Thyroid gland (tissue), 4 donors: ENCODE measurements at regions not wholly inside any gene's neighbourhood (a gene's known extent, or its start where the extent isn't known, plus 50 kb on each side); places are given as distances from the start of the nearest gene placed in this dataset. TPM values are rescaled to one million over a fixed set of nuclear protein-coding genes. Genes with fewer than 3 reads are reported as not detected.
"Not testable (repeated sequence)": the region's sequence is repeated elsewhere in the genome, so short reads cannot be mapped to it uniquely, and the experiment has no call there.

Experiments used
- DNase-seq, 2 donors: peaks; one replicate each; pipeline ENCODE4 v3.0.0-alpha.2; 2019
- H3K27ac ChIP-seq, 3 donors: fragments of 200-600 bp; sonication (generic); 1 replicate in 2 of 3; 2 replicates in 1 of 3; pipeline ENCODE4 v1.5.1; 2016 to 2019; ENCODE audit warnings: mild to moderate bottlenecking in 1 of 3, moderate library complexity in 1 of 3
- H3K27me3 ChIP-seq: fragments of 200-600 bp; sonication (generic); one replicate; pipeline ENCODE4 v1.5.1; 2019
- H3K36me3 ChIP-seq, 2 donors: fragments of 200-600 bp; sonication (generic); one replicate each; pipeline ENCODE4 v1.5.1; 2016 to 2019
- H3K4me1 ChIP-seq, 2 donors: fragments of 200-600 bp; sonication (generic); one replicate each; pipeline ENCODE4 v1.5.1; 2017 to 2019
- H3K4me3 ChIP-seq, 3 donors: fragments of 200-600 bp; sonication (generic); replicated peaks in 1 of 3; 1 replicate in 2 of 3; 2 replicates in 1 of 3; pipeline ENCODE4 v1.5.1; 2016; ENCODE audit warnings: mild to moderate bottlenecking in 1 of 3
- H3K9me3 ChIP-seq: fragments of 200-600 bp; sonication (generic); one replicate; pipeline ENCODE4 v1.5.1; 2017
- CTCF ChIP-seq, 6 experiments: fragments of 200-600 bp in 3 of 6; fragments of 450-650 bp in 3 of 6; sonication (generic) in 3 of 6; IDR thresholded peaks; one replicate each; pipeline ENCODE4 v1.5.1; 2016 to 2019; ENCODE audit warnings: antibody characterized with exemption in 6 of 6, mild to moderate bottlenecking in 2 of 6, inconsistent platforms in 1 of 6, moderate library complexity in 1 of 6
- WGBS, 2 donors: methylation state at CpG; one replicate each; pipeline ENCODE4 v1.1.5; 2017; 5-methylcytosine and 5-hydroxymethylcytosine counted together
- intact Hi-C: fragments of 100-400 bp; cut with DNase I; formaldehyde crosslinking; loops from one replicate; pipeline ENCODE4 v1.15.1; 2023
- microRNA-seq: library from miRNA; unstranded; fragments of <30 nt; microRNA quantifications from one replicate; pipeline ENCODE4, GENCODE V29; 2016
- small RNA-seq: library from RNA; depleted of rRNA; stranded (forward); fragments of <200 nt; gene quantifications from one replicate; pipeline ENCODE3, GENCODE V24; 2016

- peak in 1 of 6 experiments; percentile 11 for TF ChIP-seq CTCF (IDR thresholded peaks at IDR 0.05)
- H3K36me3 ChIP-seq, H3K4me1 ChIP-seq, H3K27me3 ChIP-seq, H3K27ac ChIP-seq, intact Hi-C loops, H3K4me3 ChIP-seq, H3K9me3 ChIP-seq, DNase-seq: not testable (repeated sequence)
- WGBS, 2 donors: no CpG with 5 or more reads among the region's 2 CpGs
Measured at GRCh38 chr2:89326455-89326854, 635.0 kb downstream of the RPIA start.

- WGBS, 2 donors: no CpG with 5 or more reads among the region's 1 CpG
- H3K9me3 ChIP-seq, intact Hi-C loops, H3K4me3 ChIP-seq, H3K27ac ChIP-seq, H3K27me3 ChIP-seq, H3K4me1 ChIP-seq, H3K36me3 ChIP-seq, DNase-seq: not testable (repeated sequence)
Measured at GRCh38 chr2:89328790-89329189, 637.3 kb downstream of the RPIA start.

Small RNA genes lying in the stretch of these regions (microRNA-seq; reads per million reads assigned to microRNA genes)
- not detected for gene MIR4436A

Small RNA genes lying in the stretch of these regions (small RNA-seq; reads per million reads assigned to genes)
- not detected for gene IGKJ1
- gene IGKJ3: not detected
- gene IGKJ4: not detected
- not detected for gene IGKJ5
- gene IGKV1-35: not detected
- not detected for gene IGKV2-19
- gene IGKV2-36: not detected
- not detected for gene IGKV2-38
- gene IGKV3-25: not detected
- gene IGKV7-3: not detected
- not detected for gene MIR4436A
